ENCODE measurements at regions not wholly inside any gene's neighbourhood (a gene's known extent, or its start where the extent isn't known, plus 50 kb on each side); places are given as distances from the start of the nearest gene placed in this dataset.
"Not testable (repeated sequence)": the region's sequence is repeated elsewhere in the genome, so short reads cannot be mapped to it uniquely, and the experiment has no call there.

DNA sequence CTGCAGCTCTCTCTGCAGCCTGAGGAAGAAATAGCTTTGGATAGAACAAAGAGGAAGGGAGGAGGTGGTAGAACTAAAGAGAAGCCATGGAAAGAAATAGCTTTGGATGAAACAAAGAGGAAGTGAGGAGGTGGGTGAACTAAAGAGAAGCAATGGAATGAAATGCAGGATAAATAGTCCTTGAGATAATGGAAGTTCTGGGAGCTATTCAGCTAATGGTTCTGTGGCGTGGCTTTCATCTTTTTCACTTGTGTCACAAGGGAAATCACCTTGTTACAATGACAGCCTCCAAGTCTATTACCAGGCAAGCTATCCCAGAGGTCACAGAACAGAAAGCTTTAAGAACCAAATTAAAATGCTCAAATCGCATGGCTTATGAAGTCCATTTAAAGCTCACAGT lies 141.3 kb upstream of the ARG1 start:
- DNase-seq = no peak

DNA sequence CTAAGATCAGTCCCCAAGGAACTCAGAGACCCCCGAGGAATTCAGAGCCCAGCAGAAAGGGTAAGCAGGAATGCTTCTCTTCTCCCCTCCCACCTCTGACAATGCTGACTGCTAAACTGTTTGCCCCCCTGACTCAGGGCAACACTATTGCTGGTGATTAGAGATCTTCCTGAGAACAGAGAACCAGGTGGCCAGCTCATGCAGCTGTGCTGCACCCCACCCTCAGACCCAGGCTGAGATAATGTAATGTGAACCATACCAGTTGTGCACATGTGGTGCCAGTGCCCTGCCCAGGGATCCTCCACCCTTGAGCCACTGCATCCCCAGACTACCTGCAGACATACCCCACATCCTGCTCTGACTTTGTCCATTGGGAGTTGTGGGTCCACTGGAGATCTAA lies 139.1 kb upstream of the ARG1 start:
- DNase-seq = no peak

- no peak for DNase-seq
Observed at GRCh38 chr6:131436358-131436757, 136.7 kb upstream of the ARG1 start.

GRCh38 chr6:131443014-131443413 lies 130.0 kb upstream of the ARG1 start:
- no peak for DNase-seq

GRCh38 chr6:131443514-131443913 lies 129.5 kb upstream of the ARG1 start:
- DNase-seq = no peak

DNA sequence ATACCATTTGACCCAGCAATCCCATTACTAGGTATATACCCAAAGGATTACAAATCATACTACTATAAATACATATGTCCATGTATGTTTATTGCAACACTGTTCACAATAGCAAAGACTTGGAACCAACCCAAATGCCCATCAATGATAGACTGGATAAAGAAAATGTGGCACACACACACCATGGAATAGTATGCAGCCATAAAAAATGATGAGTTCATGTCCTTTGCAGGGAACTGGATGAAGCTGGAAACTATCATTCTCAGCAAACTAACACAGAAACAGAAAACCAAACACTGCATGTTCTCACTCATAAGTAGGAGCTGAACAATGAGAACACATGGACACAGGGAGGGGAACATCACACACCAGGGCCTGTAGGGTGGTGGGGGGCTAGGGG lies 127.7 kb upstream of the ARG1 start:
- DNase-seq = not testable (repeated sequence)

- DNase-seq = no peak
Observed at GRCh38 chr6:131450861-131451260, 122.2 kb upstream of the ARG1 start.

DNA sequence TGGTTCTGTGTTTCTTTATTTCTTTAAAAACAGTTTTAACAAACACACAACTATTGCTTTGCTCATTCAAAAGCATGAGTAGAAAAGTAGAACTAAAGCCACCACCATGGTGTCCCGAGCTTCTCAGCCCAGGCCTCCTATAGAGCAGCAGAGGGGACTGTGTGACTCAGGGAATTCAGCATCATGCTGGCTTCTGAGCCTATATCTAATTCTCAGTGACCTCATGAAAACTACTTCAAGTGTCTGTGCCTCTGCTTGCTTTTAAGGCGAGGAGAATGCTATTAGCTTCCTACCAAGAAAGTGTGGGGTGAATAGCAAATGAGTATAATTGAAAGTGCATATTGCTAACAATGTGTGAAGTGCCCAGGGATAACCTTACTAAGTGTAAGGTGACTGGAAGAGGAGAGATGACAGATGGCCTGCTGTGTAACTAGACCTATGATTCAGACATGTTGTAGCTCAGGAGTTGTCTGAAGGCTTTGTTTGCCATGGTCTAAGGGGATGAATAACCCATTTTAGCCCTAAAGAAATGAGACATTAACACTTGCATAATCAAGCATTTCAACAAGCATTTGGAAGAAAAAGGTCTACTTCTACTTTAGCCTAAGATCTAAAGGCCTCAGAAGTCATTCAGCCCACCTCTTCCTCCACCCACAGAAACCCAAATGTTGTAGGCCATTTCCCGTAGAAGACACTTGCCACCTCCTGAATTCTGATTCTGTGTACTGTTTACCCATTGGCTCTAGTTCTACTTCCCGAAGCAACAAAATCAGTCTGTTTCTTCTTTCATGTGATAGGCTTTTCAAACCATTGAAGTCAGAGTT lies 121.5 kb upstream of the ARG1 start:
- no peak for DNase-seq

DNA sequence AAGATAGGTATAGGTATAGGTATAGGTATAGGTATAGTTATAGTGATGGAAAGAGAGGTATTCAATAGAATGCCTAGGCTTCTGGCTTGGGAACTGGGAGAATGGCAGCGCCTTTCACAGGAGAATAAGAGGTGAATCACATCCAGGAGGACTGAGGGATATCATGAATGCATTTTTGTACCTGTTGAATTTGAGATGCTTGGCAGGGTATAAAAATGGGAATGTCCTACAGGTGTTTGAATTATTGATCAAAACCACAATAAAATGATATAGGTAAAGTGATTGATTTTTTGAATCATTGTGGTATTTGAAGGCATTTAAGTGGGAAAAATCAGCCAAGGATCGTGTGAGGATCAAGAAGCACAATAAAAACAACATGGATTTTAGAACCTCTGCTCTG lies 119.2 kb upstream of the ARG1 start:
- DNase-seq = no peak

DNA sequence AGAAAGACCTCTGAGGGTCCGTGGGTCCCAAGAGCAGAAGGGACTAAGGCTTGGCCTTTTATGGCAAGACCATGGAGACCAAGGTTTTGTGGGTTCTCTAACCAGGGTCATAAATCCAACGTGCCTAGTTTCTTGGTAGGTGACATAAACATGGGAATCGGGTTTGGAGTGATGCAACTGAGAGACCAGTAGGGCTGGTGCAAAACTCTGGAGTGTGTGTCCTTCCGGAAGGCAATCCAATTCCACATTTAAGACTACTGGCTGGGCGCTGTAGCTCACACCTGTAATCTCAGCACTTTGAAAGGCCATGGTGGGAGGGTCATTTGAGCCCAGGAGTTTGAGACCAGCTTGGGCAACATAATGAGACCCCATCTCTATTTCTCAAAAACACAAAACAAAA lies 116.5 kb upstream of the ARG1 start:
- no peak for DNase-seq

GRCh38 chr6:131459005-131459404 lies 114.0 kb upstream of the ARG1 start:
- no peak for DNase-seq

GRCh38 chr6:131460614-131461000 lies 112.4 kb upstream of the ARG1 start:
- no peak for DNase-seq

DNA sequence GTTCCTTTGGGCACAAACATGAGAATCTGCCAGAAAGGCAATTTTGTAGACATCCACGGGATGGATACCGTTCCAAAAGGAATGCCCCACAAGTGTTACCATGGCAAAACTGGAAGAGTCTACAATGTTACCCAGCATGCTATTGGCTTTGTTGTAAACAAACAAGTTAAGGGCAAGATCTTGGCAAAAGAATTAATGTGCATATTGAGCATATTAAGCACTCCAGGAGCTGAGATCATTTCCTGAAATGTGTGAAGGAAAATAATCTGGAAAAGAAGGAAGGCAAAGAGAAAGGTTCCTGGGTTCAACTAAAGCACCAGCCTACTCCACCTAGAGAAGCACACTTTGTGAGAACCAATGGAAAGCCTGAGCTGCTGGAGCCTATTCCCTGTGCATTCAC lies 103.9 kb upstream of the ARG1 start:
- DNase-seq = no peak

DNA sequence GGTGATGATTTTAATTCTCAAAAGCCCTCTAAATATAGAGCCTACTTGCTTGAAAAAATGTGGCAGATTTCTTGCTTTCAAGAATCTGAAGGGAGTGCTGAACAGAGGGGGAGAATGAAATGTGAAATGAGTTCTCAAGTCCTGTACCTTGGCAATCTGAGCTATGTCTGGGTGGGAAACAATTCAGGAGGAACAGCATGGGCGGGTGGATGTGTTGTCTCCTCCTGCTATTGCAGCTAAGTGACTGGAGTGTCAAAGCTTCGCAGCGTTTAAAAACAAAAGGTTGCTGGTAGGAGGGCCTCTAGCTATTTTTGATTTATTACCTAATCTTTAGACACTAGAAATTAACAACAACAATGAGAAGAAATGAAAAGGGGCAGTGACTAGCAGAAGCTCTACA lies 102.5 kb upstream of the ARG1 start:
- DNase-seq = no peak

- no peak for DNase-seq
Observed at GRCh38 chr6:131471331-131471730, 101.7 kb upstream of the ARG1 start.

GRCh38 chr6:131473303-131473702 lies 99.7 kb upstream of the ARG1 start:
- DNase-seq = not testable (repeated sequence)

- DNase-seq = no peak
Observed at GRCh38 chr6:131476362-131476761, 96.7 kb upstream of the ARG1 start.

DNA sequence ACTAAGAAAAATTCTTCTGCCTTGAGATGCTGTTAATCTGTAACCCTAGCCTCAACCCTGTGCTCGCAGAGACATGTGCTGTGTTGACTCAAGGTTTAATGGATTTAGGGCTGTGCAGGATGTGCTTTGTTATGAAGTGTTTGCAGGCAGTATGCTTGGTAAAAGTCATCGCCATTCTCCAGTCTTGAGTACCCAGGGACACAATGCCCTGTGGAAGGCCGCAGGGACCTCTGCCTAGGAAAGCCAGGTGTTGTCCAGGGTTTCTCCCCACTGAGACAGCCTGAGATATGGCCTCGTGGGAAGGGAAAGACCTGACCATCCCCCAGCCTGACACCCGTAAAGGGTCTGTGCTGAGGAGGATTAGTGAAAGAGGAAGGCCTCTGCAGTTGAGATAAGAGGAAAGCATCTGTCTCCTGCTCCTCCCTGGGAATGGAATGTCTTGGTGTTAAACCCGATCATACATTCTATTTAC lies 94.2 kb upstream of the ARG1 start:
- peak in 1 of 2 experiments; percentile 5 for DNase-seq

GRCh38 chr6:131486608-131487007 lies 86.4 kb upstream of the ARG1 start:
- no peak for DNase-seq

DNA sequence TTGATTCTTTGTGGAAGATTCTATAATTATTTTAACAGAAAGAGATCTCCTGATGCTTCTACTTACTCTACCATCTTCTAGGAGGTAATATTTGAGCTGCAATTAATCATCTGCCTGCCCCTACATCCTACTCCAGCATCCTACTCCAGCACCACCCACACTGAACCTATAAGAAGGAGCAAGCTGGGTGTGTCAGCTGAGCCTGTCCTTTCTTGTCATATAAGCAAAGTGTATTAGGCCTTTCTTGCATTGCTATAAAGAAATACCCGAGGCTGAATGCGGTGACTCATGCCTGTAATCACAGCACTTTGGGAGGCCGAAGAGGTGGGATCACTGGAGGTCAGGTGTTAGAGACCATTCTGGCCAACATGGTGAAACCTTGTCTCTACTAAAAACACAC lies 84.2 kb upstream of the ARG1 start:
- no peak for DNase-seq

GRCh38 chr6:131490441-131490840 lies 82.6 kb upstream of the ARG1 start:
- DNase-seq = no peak

GRCh38 chr6:131492932-131493573 lies 80.0 kb upstream of the ARG1 start:
- DNase-seq = no peak

DNA sequence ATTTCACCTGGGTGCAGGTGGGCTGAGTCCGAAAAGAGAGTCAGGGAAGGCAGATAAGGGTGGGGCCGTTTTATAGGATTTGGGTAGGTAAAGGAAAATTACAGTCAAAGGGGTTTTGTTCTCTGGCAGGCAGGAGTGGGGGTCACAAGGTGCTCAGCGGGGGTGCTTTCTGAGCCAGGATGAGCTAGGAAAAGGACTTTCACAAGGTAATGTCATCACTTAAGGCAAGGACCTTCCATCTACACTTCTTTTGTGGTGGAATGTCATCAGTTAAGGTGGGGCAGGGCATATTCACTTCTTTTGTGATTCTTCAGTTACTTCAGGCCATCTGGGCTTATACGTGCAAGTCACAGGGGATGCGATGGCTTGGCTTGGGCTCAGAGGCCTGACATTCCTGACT lies 68.6 kb upstream of the ARG1 start:
- DNase-seq = not testable (repeated sequence)

GRCh38 chr6:131510094-131510493 lies 62.9 kb upstream of the ARG1 start:
- DNase-seq = no peak

DNA sequence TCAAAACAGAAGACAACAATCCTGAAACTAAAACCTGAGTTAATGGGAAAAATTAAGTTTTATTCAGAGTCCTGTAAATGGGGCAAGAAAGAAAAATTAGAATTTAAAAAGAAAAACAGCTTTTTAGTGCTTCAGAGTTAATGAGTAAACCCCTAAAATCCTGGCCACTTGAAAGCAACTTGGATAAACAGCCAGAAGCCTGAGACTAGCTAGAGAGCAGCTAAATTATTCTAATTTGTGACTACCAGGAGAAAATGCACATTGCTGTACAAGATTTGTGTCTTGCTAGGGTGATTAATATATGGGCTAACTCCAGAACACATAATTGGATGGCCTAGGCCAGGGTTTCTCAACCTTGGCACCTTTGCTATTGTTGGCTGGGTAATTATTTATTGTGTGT lies 62.4 kb upstream of the ARG1 start:
- DNase-seq = no peak

All from SHP77 (cell line).